HG03060 (cell line): ENCODE measurements at regions not wholly inside any gene's neighbourhood (a gene's known extent, or its start where the extent isn't known, plus 50 kb on each side); places are given as distances from the start of the nearest gene placed in this dataset.

Source experiments
- ATAC-seq: cut with Tn5 transposase; IDR thresholded peaks from one replicate; pipeline ENCODE4 v1.9.1; 2021; ENCODE audit warnings: low read depth, moderate number of reproducible peaks; ENCODE audit not compliant: unreplicated experiment

DNA sequence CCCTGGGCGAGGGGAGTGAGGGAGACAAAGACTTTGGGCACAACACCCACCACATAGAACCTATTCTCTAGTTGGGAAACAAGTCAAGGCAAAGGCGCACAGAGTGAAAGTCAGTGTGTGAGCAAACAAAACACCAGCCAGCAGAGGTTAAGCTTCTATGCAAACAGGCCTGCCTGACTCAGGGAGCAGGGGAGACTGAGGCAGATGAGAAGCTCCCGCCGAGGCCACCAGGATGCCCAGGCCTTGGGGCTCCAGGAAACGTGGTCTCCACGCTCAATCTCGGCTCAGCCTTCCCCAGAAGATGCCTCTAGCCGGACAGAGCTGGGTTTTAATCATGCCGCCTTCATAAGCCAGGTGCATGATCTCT is 74.1 kb upstream of the KCNMA1 start:
- no peak for ATAC-seq

DNA sequence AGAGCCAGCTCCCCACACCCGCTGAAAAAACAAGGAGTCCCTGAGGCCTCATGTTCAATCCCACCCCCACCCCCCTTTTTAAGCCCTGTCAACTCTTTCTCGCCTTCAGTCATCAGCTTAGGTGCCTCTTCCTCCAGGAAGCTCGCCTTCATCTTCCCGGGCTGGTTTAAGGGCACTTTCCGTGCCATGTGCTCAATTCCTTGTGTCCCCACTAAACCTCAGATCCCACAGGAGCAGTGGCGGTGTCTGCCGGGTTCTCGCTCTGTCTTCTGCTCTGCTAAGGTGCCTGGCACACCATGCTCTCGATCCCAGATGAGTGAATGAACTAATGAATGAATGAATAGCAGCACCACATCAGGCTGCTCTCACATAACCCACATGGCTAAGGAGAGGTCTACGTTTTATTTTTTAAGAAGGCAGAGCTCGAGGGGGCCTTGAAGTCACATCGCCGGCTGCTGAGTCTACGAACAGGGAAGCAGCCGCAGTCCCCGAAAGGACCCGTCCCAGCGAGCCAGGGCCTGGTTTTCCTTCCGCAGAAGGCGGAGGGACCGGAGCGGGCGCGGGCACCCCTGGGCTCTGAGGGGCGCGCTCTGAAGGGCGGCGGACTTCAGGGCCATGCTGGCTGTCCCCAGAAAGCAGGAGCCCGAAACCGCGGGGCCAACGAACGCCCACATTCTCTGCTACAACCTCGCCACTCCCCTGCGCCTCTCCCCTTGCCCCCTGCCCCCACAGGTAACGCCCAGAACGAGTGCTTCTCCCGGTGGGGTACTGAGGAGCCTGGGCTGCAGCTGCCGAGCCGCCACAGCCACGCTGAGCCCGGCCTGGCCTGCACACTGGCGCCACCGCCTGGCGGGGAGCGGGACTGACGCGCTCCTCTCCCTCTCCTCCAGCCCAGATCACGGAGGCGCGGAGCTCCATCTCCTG is 73.4 kb upstream of the KCNMA1 start:
- peak; percentile 44 for ATAC-seq

DNA sequence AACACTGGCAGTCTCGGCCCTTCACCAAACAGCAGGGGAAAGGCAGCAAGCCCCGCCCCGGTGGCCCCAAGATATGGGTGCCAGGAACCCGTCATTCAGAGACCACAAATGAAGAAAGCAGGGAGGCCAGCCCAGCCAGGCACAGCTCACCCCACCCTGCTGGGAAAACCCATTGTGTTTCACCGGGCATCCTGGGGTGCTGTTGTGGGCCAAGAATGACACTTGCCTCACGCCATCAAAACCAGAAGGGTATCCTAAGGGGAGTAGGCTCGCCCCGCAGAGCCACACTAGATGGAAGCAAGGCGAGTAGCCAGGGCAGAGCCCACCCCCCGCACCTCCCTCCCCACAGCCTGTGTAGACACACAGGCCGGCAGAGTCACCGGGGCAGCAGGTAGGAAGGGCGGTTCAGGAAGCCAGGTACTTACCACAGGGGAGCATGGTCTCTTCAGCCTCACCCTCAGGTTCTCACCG is 72.5 kb upstream of the KCNMA1 start:
- peak; percentile 47 for ATAC-seq

DNA sequence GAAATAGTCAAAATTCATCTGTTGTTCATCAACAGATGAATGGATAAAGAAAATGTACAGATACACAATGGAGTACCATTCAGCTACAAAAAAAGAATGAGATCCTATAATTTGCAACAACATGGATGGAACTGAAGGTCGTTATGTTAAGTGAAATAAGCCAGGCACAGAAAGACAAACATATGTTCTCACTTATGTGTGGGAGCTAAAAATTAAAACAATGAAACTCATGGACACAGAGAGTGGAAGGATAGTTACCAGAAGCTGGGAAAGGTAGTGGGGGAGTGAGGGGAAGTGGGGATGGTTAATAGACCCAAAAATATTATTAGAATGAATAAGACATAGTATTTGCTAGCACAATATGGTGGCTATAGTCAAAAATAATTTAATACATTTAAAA is 70.0 kb upstream of the KCNMA1 start:
- no peak for ATAC-seq

DNA sequence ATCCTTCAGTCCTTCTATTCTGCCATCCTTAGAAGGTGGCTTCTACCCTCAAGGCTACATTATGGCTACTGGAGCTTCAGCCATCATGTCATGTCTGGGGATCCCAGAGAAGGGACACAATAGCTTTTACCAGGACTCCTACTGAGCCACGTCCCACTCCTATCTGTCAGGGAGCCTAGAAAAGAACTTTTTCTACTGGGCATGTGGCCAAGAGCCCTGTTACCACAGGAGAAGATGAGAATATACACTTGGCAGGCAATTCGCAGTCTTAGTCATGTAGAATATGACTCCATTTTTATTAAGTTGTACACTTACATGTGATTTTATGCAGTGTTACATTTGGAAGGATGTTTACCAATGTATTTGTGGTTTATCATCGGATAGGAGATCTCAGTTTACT is 64.6 kb upstream of the KCNMA1 start:
- ATAC-seq = no peak

DNA sequence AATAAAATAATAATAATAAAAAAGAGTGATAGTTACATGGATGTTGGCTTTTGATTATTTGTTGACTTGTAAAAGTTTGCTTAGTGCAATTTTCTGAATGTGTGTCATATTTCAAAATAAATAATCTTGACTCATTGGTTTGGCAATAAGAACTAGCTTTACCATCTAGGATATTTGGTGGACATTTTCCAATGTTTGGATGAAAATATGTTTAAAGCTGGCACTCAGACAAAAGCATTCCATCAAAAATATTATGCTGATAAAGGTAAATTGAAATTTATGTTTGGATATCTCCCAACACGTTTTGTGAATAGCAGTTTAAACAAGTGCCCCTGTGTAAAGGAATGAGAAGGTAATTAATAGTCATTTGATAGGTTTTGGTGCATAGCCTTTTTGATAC is 62.5 kb upstream of the KCNMA1 start:
- ATAC-seq = no peak

DNA sequence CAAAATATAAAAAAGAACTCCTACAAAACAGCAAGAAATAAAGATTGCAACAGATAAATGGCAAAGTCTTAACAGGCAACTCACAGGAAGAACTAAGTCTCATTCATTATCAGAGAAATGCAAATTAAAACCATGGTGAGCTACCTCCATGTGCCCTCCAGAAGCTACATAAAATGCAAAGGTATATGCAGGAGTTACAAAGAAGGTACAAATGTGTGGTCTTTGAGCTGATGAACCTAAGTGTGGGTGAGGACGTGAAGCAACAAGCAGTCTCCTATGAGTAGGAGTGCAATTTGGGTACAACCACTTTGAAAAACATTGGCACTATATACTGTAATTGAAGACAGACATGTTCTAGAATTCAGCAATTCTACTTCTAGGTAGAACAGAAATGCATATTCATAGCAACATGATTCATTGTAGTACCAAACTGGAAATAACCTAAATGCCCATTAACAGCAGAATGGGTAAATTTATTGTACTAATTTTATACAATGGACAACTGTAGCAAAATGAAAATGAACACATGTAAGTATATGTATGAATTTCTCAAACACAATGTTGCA is 61.6 kb upstream of the KCNMA1 start:
- ATAC-seq = peak; percentile 44

DNA sequence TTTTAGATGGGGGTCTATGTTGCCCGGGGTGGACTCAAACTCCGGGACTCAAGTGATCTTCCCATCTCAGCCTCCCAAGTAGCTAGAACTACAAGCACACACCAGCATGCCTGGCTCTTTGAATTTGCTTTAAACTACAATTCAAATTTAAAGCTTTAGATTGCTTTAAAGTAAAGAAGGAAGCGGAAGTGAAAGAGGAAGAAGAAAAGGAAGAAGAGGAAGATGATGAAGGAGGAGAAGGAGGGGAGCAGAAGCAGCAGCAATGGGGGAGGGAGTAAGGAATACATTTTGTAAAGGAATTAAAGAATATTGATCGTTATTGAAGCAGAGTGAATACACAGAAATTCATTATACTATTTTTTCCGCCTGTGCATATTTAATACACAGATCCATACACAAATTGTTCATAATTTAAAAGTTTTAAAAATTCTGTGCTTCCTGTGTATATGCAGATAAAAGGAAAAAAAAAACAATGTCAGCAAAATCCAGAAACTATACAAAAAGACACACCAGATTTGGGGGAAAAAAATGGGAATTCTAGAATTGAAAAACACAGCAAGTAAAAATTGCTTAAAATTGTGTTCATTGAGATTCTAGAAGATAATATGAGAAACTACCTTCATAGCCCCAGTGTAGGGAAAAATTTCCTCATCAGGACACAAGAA is 60.8 kb upstream of the KCNMA1 start:
- no peak for ATAC-seq

DNA sequence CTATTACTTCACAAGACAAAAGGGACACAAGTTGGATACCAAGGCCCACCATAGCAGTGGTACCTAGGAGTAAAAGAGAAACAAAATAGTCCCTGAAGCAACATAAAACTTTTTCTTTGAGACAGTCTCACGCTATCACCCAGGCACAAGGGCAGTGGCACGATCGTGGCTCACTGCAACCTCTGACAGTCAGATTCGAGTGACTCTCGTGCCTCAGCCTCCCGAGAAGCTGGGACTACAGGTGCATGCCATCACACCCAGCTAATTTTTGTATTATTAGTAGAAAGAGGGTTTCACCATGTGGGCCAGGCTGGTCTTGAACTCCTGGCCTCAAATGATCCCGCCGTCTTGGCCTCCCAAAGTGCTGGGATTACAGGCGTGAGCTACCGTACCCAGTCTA is 59.0 kb upstream of the KCNMA1 start:
- ATAC-seq = no peak

DNA sequence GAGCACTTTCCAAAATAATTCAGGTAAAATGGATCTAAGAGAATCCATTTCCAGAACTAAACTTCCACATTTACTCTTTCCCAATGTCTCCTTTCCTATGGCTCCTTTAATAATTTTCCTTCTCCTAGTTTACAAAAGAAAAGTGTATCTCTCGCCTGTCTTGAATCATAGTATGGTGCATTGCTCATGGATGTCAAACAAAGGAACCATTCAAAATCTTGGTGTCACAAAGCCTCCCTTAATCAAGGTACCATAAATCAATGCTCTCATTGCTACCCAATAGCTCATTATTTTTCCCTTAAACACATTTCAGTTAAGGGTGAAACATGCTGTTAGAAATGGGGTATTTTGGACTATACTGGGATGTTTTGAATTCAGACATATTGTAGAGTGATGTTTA is 57.6 kb upstream of the KCNMA1 start:
- no peak for ATAC-seq

DNA sequence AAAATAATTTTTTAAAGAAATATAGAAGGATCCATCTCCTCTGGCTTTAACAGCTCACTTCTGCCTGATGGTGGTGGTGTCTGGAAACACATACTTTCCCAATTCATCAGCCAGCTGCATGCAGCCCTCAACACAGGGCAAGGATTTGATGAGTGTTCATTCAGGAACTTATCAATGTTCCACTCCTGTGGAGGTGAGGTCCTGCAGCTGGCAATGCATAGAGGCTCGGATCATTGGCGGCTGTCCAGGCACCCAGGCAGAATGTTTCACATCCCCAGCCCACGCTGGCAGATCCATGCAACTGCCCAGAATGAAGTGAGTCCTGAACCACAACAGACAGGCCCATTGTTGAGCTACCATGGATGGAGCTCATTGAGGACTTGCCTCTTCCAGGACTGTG is 55.2 kb upstream of the KCNMA1 start:
- ATAC-seq = no peak

DNA sequence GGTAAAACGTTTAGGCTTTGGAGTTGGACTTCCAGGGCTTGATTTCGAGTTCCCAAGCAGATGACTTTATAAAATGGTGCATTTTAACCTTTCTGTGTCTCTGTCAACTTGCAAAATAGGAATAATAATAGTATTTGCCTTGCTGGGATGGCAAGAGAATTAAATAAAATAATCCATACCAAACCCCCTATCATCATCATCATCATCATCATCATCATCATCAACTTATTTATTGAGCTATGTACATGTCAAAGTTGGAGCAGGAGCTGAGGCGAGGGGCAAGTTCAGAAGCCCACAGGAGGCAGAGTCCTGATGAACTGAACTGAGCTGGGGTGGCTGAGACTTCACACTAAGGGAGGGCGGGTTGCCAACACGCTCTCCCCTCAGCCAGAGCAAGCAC is 51.7 kb upstream of the KCNMA1 start:
- no peak for ATAC-seq

DNA sequence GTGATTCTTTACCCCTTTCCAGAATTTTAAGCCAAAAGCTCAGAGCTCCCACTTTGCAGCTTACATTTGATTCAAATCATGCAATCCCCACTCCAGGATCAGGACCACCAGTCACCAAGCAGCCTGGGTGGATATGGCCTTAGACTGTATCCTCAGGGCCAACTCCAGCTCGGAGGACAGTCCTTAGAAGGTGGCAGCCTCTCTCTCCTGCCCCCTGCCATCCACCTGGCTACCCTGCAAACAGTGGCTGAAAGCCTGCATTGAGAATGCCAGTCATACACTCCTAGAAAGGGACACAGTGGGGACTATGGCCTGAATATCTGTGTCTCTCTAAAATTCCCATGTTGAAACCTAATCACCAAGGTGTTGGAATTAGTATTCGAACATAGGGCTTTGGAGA is 50.0 kb upstream of the KCNMA1 start:
- ATAC-seq = no peak
